HT-29 (cell line): ENCODE measurements at regions not wholly inside any gene's neighbourhood (a gene's known extent, or its start where the extent isn't known, plus 50 kb on each side); places are given as distances from the start of the nearest gene placed in this dataset.
"Not testable (repeated sequence)": the region's sequence is repeated elsewhere in the genome, so short reads cannot be mapped to it uniquely, and the experiment has no call there.

Experiments used
- DNase-seq: peaks from one replicate; pipeline ENCODE4 v3.0.0-alpha.2; 2015; ENCODE audit warnings: low spot score

DNA sequence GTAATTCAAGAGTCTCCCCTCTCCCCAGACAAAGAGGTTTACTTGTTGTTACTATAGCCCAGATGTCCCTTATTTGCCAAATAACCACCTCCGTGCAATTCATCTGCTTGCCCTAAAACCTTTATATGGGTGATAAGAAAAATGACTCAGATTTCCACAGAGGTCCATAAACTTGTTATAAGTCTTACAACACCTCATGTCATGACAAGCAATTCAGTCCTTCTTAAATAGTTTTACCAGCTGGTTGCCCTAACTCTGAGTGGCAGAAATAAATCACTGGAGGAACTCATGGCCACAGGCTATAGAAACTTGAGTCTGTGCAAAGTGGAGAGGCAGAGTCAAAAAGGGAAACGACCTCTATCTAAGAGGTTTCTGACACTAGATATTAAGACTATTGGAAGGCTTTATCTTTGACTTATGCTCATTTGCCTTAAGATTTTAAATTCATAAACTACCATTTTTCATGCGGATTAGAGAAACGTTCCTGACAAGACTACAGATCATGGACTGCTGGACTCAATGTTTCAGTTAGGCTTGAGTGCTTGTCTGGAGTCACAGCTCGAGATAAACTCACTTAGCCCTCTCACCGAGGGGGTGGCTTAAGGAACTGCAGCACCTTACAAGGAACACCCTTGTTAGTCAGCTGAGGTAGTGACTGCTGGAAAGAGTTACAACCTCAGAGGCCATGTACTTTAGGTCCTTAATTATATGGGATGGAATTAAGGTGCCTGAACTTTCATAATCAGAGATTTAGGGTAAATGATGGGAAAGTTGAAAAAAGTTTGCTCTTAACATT, 662.5 kb upstream of the USP24 start:
- DNase-seq, result no peak

DNA sequence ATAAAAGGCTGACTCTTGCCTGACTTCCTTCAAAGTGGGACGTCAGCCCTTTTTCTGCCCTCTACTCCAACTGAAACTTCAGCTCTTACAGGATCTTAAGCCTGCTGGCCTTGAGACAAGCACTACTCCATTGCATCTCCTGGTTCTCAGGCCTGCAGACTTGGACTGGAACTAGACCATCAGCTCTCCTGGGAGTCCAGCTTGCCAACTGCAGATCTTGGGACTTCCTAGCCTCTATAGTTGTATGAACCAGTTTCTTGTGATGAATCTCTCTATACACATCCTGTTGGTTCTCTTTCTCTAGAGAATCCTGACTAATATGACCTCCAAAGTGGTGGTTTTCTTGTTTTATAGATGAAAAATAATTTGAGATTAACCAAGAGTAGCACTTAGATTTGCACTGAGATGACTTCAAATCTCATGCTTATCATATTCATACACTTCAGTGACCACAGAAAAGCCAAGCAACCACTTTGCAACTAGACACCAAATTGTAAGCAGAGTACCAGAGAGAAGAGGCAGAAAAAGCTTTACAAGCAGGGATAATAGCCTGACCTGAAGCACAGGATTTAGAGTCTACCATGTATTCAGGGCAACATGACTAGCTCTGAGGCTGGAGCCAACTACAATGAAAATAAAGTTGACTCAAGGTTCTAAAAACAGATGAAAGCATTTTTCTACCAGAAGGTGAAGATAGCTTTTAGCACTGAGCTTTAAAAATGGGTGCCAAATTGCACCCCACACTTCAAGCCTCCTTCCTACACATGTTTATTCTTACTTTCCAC, 661.3 kb upstream of the USP24 start:
- DNase-seq, result no peak

DNA sequence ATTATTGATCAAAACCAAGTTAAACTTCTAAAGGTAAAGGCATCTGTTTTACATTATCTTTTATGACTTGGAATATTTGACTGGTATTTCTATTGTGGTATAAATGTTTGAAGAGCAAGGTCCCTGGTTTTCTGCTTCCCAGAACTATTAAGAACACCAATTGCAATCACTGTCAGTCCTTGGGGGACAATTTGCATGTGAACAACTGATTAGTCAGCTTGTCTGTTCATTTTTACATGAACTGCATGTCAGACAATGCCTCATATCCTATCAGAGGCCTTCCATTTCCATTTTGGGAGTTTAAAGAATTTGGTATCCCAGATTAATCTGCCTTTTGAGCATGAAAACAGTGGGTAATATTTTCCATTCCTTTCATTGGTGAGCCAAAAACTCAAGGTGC, 654.9 kb upstream of the USP24 start:
- DNase-seq, result no peak

DNA sequence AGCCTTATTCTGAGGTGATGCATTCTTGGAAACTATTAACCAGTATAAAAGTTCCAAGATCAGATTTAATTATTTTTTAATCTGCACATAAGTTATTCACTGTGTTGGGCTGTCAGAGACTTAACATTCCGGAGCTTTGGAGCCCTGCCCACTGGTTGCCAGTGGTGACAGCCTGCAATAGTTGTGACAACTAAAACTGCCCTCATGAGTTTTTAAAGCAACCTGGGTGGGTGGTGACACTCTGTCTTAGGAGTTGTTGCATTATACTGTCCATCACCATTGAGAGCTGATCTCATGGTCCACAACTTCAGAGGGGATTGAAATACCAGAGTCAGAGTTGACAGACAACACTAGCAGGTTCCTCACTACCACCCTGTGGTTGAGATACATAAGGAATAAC, 653.9 kb upstream of the USP24 start:
- no peak for DNase-seq

DNA sequence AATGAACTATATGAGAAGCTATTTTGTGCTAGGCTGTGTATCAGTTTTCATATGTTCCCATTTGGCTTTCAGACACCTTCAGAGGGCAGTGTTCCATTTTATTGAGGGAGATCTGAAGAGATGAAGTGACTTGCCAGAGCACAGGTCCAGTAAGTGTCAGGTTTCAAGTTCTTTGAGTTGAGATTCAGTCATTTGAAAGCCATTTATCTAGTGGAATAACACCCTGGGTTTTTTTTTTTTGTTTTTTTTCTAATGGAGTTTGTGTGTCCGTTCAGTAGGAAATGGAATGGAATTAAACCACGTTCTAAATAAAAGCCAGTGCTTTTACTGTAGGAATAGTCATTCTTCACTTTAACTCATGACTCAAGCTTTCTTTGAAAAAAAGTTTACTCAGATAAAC, 652.9 kb upstream of the USP24 start:
- no peak for DNase-seq

DNA sequence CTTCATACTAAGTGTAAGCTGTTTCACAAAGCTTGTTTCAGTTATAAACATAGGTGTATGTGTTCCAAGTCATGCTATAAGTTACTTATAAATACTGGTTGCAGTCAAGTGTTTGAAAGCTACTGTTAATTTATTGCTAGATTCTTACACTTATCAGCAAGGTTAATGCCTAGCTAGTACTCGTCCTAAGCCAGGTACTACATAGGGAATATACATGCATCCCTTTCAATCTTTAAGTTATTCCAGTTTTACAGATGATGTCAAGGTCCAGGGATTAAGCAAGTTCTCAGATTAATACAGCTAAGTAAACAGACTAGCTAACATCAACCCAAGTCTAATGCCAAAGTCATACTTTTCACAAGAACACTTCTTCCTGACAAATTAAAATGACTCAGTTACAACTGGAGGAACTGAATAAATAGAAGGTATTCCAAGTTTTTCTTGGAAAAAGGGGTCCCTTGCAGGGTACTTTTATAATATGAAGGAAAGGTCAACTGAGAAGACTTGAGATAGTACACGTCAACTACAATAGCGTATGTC, 652.2 kb upstream of the USP24 start:
- DNase-seq, result no peak

DNA sequence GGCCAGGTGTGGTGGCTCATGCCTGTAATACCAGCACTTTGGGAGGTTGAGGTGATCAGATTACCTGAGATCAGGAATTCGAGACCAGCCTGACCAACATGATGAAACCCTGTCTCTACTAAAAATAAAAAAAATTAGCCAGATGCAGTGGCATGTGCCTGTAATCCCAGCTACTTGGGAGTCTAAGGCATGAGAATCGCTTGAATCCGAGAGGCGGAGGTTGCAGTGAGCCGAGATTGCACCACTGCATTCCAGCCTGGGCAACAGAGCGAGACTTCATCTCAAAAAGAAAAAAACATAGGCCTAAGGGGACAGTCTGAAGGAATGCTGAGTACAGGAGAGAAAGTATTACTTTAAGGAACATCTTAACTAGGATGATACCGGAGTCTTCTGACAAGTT, 650.6 kb upstream of the USP24 start:
- not testable (repeated sequence) for DNase-seq

DNA sequence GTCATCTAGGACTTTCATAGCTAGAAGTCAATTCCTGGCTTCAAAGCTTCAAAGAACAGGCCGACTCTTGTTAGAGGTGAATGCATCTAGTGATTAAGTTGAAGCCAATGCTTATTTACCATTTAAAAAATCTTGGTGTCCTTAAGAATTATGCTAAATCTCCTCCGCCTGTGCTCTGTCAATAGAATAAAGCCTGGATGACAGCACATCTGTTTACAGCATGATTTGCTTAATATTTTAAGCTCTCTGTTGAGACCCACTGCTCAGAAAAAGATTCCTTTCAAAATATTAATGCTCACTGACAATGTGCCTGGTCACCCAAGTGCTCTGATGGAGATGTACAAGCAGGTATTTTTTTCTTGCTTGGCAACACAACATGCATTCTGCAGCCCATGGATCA, 649.1 kb upstream of the USP24 start:
- DNase-seq, result no peak

DNA sequence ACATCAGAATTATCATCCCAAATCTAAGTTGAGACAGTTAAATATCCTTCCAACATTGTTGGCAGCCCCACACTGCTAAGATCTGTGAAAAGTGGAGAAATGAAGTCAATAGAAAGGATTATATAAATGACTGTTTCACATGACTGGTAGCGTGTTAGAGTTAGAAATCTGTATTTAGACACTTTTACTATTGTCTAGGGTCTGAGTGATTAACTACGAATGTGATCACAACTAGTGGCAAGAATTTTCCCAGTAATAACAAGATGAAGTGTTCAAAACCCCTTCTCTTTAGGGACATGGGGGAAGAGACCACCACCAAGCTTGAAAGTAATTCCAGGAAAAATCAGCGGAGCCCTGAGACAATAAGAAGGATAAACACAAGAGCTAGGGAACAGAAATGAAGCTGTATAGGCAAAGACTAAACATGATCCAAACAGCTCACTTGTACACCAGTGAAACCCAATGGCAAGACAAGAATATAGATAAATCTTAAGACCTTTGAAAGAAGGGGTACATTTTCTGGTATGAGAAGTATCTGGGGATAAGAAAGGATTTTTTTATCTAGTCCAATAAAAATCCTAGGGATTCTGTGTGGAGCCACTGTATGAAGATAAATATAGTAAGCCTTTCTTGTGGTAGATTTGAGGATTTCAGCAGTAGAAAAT, 646.6 kb upstream of the USP24 start:
- DNase-seq, result no peak

DNA sequence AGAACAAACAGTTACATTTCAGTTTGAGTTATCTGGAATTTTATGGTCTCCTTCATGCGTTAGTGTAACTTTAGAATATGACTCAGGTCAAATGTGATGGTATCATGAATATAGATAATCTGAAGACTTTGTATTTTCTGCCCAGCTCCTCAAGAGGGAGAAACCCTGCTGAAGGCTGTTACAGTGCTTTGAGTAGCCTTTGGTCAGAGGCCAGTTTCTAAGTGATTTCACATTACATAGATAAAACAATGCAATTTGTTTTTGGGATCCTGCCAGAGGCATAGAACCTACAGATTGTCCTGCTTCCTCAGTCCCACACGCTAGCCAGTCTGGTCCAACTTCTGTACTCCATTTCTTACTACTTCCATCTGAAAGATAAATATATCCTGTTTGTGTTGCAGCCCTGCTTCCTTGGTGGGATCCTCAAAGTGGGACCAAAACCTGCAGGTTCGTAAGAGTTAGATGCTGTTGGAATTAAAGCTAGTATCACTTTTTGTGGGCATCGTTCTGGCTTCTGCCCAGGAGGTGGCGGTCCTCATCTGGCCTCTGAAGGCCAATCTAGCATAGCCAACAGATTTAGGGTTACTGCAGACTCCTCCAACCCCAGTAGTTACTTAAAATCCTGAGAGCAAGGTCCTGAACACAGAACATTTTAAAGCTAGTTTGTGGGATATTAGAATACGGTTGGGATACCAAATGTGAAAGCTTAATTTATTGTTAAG, 645.8 kb upstream of the USP24 start:
- no peak for DNase-seq

DNA sequence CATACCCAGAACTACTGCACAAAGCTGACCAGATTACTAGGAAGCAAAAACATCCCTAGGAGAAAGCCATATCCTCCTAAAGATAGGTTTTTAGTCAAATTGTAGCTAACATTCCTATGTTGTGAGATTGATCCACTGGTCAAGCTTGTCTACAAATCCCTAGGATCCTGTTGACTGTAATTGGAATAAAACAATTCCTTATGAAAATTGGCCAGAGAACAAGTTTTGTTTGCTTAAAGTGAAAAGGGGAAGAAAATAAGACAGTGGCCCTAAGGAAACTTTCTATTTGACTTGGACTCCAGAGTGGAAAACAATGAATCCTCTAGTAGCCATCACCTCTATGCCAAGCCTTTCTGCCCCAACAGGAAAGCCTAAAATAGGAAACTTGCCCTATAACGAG, 645.2 kb upstream of the USP24 start:
- DNase-seq, result no peak

DNA sequence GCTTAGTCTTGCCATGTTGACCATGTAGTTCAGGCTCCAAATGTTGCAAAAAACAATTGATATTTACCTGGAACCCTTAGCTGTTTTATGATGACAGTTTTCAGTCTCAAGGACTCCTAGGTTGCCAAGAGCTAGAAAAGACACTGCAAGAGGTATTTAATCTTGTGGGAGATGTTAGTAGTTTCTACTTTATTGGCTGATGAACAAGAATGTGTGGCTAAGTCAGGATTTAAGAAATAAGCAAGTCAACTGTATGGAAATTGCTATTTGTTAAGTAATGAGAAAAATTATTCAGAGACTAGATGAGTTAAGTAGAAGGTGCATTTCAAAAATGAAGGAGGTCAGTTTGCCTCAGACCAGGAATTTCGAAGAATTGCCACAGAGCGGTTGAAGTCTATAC, 639.7 kb upstream of the USP24 start:
- no peak for DNase-seq

DNA sequence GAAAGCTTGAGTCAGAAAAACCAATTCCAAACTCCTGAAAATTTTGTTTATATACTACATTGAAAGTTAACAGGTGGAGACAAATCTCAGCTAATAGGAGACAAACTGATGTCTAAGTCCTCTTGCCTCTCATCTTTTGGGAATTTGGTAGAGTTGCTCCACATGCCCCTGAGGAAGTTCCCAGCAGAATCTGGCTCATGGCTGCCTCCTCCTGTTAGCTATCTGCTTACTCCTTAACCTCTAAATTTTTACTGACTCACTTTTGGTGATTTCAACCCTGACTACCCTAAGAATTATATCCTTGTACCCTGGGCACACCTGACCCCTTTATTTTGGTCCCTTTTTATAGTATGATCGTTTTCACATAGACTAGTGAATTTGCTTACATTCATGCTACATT, 633.7 kb upstream of the USP24 start:
- no peak for DNase-seq

DNA sequence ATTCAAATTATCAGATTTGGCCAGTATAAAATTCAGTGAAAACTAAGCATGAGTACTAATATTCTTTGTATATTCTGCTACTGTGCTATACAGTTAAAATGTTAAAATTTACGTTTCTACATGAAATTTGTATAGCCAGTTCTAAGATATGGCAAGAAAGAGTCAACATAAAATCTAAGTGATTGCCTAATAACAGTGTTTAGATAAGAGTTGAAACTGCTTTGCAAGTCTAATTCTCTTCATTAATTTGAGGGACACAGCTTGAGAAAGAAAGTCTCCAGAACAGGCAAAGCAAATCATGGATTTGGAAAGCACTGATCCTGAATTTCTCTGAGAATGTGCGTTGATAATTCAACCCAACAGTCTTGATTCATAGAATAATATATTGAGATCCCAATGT, 630.9 kb upstream of the USP24 start:
- DNase-seq, result no peak

DNA sequence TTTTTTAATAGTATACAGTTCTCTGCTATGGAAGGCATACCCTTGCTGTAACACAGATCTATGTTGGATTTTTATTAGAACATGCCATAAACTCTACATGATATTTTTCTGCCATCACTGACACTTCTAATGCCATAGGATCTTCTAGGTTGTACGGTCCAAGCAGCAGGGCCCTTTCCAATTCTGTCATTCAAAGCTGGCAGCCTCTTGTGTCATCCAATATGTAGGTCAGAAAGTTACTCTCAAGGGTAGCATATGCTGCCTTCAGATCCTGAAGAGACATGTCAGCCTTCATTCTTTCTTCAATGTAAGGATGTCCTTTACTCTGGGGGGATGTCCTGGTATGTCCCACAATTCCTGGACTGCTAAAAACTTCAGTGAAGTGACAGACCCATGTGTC, 629.2 kb upstream of the USP24 start:
- DNase-seq, result no peak

DNA sequence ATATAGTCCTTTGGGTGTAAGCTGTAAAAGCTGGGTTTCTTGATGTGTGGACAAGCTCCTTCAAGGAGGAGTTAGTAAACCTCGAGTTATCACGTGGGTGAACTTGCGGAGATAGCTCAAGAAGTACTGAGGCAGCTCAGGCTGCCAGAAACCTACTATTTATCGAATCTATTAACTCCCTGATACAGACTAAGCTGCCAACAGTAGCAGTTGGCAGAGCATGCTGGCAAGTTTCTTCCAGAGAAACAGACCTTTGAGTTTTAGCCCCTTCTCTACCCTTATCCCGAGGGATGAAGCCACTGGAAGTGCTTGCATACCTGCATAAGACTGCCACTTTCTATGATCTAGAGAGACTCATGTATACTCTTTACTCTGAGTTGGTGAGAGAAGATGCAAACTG, 624.5 kb upstream of the USP24 start:
- no peak for DNase-seq

DNA sequence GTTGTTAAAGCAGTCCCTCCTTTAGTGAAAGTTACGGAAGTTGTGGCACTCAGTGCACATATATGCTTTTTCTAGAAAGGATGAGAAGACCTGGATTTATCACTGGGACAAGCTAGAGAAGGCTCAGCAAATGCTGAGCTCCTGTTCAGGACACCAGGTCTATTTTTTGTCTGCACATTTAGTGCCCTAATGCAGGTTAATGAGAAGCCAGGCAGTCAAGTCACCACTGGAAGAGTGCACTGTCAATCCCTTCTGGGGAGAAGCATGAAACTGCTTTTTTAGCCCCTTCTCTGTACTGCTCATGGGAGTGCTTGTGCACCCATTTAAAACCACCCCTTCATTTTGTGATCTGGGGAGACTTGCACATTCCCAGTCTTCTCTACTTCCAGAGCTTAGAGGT, 624.1 kb upstream of the USP24 start:
- DNase-seq, result no peak

DNA sequence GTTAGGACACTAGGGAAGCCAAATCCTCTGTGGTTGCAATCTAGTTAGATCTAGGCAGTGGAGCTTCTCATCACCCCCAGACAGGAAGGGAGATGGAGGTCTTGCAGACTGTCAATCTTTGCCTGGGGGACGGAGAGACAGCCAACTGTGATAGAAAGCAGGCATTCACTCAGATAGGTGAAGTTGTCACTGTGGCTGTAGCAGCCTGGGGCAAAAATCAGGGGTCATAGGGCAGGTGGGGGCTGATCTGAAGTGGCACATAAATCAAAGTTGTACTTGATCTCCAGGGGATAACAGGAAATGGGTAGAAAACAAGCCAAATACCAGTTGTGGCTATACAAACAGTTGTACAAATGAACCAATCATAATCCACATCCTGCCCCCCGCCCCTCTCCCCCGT, 620.9 kb upstream of the USP24 start:
- DNase-seq, result no peak

DNA sequence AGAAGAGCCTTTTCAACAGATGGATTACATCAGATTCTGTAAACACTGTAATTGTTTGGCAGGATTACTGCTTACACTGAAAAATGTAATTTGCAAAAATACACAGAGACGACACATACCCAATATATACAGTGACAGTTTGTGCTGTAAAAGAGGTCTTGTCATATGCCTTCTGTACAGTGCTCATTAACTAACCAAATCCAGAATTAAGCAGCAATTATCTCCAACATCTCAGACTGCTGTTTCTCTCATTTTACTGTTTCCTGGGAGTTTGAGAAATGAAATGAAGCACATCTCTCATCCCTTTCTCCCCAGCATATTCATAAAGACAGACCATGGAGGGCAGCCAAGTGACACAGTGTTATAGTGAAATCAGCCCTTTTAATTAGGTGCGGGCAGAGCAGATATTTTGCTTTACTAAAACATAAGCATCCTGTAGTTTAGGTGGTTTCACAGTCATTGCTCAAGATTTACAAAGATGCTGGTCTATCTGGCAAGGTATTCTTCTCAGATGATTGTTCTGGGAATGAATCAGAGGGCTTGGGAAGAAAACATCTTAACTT, 618.4 kb upstream of the USP24 start:
- DNase-seq, result no peak

DNA sequence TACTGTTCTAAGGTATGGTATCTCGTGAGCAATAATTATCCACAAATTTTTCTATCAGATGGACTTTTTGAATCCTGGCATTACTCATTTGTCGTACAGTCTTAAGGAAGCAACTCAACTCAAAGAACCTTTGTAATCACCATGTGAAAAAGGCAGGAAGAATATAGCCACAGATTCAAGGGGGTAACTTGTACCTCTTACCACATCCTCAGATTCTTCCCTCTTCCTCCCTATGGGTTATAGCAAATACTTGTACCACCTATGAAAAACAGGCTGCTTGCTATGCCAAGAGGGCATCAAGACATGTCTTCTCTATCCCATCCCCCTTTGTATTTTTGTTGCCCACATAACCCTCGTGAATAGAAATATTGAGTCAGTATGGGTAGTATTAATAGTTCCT, 616.6 kb upstream of the USP24 start:
- DNase-seq, result no peak

DNA sequence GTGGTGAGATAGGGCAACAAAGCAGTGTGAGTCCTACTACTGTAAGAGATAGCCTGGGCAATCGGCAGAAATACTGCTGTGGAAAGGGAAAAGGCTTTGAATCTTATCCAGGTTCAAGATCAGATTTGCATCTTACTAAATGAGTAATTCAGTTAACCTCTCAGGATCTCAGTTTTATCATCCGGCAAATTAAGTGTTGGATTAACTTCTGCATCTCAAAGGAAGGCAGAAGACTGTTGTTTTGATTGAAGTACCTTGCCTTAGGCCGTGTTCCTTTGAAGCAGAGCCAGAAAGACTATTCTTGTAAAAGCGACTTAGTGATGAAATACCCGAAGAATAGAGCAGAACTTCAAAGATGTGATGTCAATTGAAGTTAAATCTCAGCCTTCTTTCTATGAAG, 612.9 kb upstream of the USP24 start:
- no peak for DNase-seq

DNA sequence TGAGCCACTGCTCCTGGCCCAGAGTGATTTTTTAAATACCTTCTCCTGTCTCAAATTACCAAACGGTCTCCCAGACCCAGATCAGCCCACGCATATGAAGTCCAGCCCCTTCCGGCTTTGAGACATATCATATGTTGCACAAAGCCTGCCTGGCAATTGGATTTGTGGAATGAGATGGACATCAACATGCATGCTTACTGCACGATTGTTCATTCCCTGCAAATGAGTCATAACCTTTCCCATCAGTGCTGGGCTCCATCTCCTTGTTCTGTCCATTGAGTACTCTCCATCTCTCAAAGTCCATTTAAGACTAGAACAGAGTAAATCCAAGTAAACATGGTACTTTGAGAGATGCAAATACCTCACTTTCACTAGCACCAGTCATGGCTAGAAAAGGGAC, 612.2 kb upstream of the USP24 start:
- no peak for DNase-seq
